HFF-Myc (cell line): ENCODE measurements at regions not wholly inside any gene's neighbourhood (a gene's known extent, or its start where the extent isn't known, plus 50 kb on each side); places are given as distances from the start of the nearest gene placed in this dataset.

Source experiments
- DNase-seq: peaks from one replicate; pipeline ENCODE4 v3.0.0-alpha.2; 2011; ENCODE audit warnings: low read depth; ENCODE audit errors: extremely low read depth
- H3K4me3 ChIP-seq: replicated peaks from 2 replicates; pipeline ENCODE4 v1.5.1; 2011; ENCODE audit warnings: low read depth, mild to moderate bottlenecking, control low read depth, low read length
- CTCF ChIP-seq: IDR thresholded peaks from 2 replicates; pipeline ENCODE4 v1.5.1; 2012; ENCODE audit warnings: mild to moderate bottlenecking, low read depth, low read length, control low read depth; ENCODE audit errors: missing control alignments

DNA sequence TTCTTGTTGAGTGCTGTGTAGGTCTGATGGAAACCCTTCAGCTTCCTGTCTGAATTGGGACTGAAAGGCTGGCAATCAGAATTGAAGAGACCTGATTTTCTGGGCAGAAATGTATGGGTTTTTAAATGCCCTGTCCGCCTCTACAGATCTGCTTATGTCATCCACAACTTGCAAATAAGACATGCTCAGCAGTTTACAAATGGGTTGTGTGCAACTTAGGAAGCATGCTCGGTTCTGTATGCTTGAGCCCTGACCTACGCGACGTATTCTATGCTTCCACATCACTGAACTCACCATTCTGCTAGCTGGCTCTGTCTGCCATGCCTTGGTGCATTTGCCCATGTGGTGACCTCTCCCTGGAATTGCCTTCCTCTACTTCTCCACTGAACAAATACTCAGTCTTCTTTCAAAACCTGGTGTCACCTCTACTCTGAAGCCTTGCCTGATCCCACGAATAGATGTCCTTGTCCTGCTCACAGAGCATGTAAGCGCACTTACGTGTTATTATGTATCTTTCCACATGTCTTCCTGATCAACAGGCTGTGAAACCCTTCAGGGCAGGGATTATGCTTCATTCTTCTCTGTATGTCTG is 194.2 kb downstream of the ERCC6L2 start:
- H3K4me3 ChIP-seq, result no peak overlapping the region
- no peak for DNase-seq
- no peak for TF ChIP-seq CTCF

DNA sequence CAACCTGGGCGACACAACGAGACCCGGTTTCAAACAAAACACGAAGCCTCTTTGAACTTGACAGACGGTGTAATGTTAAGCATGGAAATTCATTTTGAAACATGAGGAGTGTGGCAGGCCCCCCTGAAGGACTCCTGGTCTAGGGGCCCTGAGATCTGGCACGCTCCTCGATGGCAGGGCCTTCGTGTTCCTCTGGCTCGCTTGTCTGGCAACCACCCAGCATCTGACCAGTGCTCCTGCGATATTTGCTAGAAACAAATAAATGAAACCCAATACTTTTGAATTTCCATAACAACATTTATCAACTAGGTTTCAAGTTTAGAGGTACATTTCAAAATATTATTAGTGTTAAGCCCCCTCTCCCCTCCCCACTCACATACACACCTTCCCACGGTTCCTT is 193.0 kb downstream of the ERCC6L2 start:
- TF ChIP-seq CTCF, result no peak
- H3K4me3 ChIP-seq, result no peak overlapping the region
- DNase-seq, result no peak

DNA sequence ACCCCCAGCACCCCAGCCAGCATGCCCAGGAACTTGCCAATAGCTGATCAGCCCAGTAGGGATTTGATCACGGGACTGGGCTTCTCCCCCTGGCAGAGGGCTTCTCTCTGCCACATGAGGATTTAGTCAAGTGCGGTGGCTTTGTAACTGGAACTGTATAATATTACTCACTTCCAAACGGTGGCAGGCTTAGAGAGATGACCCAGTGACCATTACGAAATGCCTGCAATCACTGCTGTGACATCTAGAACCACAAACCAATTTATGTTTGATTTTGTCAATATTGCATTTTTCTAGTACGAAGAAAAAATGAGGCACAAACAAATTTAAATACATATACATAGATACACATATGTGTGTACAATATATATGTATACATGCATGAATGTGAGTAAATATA is 192.1 kb downstream of the ERCC6L2 start:
- no peak overlapping the region for H3K4me3 ChIP-seq
- no peak for TF ChIP-seq CTCF
- DNase-seq, result no peak

DNA sequence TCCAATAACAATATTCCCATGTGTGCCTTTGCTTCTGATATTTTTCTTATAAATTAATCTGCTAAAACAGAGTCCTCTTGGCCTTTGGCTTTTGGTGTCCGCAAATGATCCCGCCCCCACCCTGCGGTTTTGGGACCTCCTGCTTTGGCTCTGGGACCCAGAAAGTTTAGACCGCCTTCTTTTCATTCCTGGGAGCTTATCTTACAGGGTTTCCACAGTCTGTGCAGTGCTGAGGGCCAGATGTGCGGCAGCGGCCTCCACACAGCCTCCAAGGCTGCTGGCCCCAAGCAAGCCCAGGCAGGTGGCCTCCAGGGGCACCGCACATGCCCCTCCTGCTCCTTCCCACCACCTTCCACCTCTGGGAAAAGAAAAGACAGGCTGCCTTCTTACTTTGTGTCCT is 191.5 kb downstream of the ERCC6L2 start:
- TF ChIP-seq CTCF, result no peak
- H3K4me3 ChIP-seq, result no peak overlapping the region
- DNase-seq, result no peak

- H3K4me3 ChIP-seq, result no peak overlapping the region
- TF ChIP-seq CTCF, result no peak
- DNase-seq, result no peak
These were observed 190.2 kb downstream of the ERCC6L2 start for GRCh38 chr9:96065482-96066251.

DNA sequence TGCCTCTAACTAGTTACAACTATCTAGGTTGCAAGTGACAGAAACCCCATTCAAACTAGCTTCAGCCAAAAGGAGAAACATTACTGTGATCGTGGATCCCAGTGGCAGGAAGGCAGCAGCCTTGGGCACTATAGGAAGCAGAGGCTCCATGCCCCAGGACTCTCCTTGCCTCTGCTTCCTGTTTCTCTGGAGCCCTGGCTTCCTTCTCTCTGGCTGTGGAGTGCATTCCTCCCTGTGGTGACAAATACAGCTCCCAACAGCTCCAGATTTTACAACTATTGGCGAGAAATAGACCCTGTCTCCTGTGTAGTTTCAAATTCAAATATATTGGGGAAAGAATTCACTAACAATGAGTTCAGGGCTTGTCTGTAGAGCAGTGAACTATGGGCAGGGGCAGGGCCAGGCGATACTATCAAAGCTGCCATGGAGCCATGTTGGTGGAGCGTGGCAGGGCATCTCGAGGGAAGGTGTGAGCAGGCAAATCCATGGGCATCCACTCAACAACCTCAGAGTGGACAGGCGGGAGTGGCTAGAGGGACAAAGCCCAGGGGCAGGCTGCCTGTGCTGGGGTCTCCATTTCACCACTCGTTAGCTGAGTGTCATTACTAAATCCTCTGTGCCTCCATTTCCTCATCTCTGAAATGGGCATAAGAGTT is 189.5 kb downstream of the ERCC6L2 start:
- no peak overlapping the region for H3K4me3 ChIP-seq
- DNase-seq, result no peak
- no peak for TF ChIP-seq CTCF

DNA sequence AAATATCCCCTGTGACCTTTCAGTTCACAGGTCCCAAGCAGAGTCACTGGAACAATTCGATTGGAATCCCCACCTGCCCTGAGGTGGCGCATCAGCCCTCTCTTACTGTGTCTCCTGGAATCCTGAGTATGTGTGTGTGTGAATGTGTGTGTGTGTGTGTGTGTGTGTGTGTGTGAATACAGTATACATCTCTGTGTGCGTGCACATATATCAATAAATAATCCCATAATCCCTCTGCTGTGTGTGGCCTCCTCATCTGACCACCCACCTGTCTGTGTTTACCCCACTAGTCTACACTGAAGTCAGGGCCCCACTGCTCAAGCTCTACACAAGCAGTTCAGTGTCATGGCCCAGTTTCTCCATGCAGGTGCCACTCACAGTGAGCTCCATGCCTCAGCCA is 187.4 kb downstream of the ERCC6L2 start:
- no peak for DNase-seq
- no peak overlapping the region for H3K4me3 ChIP-seq
- TF ChIP-seq CTCF, result no peak
